Body of pancreas (tissue), 4 donors: ENCODE measurements at regions not wholly inside any gene's neighbourhood (a gene's known extent, or its start where the extent isn't known, plus 50 kb on each side); places are given as distances from the start of the nearest gene placed in this dataset.

Experiments
- CTCF ChIP-seq, 7 experiments: fragments of 450-650 bp in 4 of 7; fragments of 200-600 bp in 3 of 7; sonication (generic) in 3 of 7; IDR thresholded peaks; one replicate each; pipeline ENCODE4 v1.5.1; 2016 to 2019; ENCODE audit warnings: antibody characterized with exemption in 7 of 7
- POLR2A ChIP-seq, 3 donors: fragments of 450-650 bp; IDR thresholded peaks; one replicate each; pipeline ENCODE4 v1.6.1; 2016; ENCODE audit warnings: antibody characterized with exemption in 3 of 3, mild to moderate bottlenecking in 2 of 3

- no peak for TF ChIP-seq POLR2A (IDR thresholded peaks at IDR 0.05)
- no peak for TF ChIP-seq CTCF (IDR thresholded peaks at IDR 0.05)
Observed at GRCh38 chr3:8399686-8400085, 101.9 kb upstream of the LMCD1 start.
